Lung (tissue), 9 donors: ENCODE measurements at regions not wholly inside any gene's neighbourhood (a gene's known extent, or its start where the extent isn't known, plus 50 kb on each side); places are given as distances from the start of the nearest gene placed in this dataset.
"Not testable (repeated sequence)": the region's sequence is repeated elsewhere in the genome, so short reads cannot be mapped to it uniquely, and the experiment has no call there.

Source experiments
- ATAC-seq: fragments of 200-7000 bp; cut with Tn5 transposase; one replicate; pipeline ENCODE4 v1.9.1; 2020; ENCODE audit warnings: moderate number of reproducible peaks; ENCODE audit not compliant: insufficient read depth, low FRiP score
- DNase-seq, 3 donors: peaks; one replicate each; pipeline ENCODE4 v3.0.0-alpha.2; 2013 to 2017
- H3K27ac ChIP-seq, 2 donors: one replicate each; pipeline ENCODE4 v1.5.1; 2013; ENCODE audit warnings: mild to moderate bottlenecking in 2 of 2, moderate library complexity in 2 of 2, control low read depth in 1 of 2, inconsistent platforms in 1 of 2, low read depth in 1 of 2, low read length in 1 of 2
- H3K27me3 ChIP-seq, 3 donors: one replicate each; pipeline ENCODE4 v1.5.1; 2013; ENCODE audit warnings: low read length in 2 of 3; ENCODE audit not compliant: control insufficient read depth in 3 of 3, insufficient read depth in 3 of 3
- H3K36me3 ChIP-seq, 4 donors: one replicate each; pipeline ENCODE4 v1.5.1; 2013; ENCODE audit warnings: low read length in 4 of 4, mild to moderate bottlenecking in 1 of 4, moderate library complexity in 1 of 4; ENCODE audit not compliant: control insufficient read depth in 4 of 4, insufficient read depth in 4 of 4
- H3K4me1 ChIP-seq, 5 donors: one replicate each; pipeline ENCODE4 v1.5.1; 2013; ENCODE audit warnings: low read length in 5 of 5, mild to moderate bottlenecking in 2 of 5, moderate library complexity in 1 of 5; ENCODE audit not compliant: control insufficient read depth in 5 of 5, insufficient read depth in 5 of 5
- H3K4me3 ChIP-seq: one replicate; pipeline ENCODE4 v1.5.1; 2013; ENCODE audit warnings: mild to moderate bottlenecking, control low read depth, moderate library complexity
- H3K9ac ChIP-seq, 2 donors: one replicate each; pipeline ENCODE4 v1.5.1; 2013; ENCODE audit warnings: low read length in 2 of 2, control low read depth in 1 of 2; ENCODE audit not compliant: insufficient read depth in 1 of 2
- H3K9me3 ChIP-seq, 4 donors: one replicate each; pipeline ENCODE4 v1.5.1; 2013; ENCODE audit warnings: low read length in 3 of 4, mild to moderate bottlenecking in 1 of 4, moderate library complexity in 1 of 4; ENCODE audit not compliant: control insufficient read depth in 4 of 4, insufficient read depth in 3 of 4
- WGBS, 2 donors: extraction: QIAGEN DNeasy Blood & Tissue Kit; methylation state at CpG; one replicate each; pipeline ENCODE4 v1.1.7; 2013; 5-methylcytosine and 5-hydroxymethylcytosine counted together
- donor health status: Bipolar disorder and iron deficiency.
- donor health status: healthy.
- donor health status: DM: yes; HTN: yes; CAD: no.

DNA sequence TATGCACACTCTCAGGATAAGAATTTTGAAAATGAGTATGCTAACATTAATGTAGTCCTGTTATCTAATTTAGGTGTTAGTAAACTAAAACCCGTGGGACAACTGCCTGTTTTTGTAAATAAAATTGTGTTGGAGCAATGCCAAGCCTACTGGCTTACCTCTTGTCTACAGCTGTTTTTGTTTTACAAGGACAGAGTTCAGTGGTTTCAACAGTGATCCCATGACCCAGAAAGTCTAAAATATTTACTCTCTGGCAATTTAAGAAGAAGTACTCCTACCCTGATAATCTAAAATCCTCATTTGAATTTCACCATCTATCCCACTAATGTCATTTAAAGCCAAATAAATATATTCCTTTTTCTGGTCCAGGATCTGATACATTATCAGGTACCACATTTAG is 132.9 kb downstream of the SPIN4 start:
- no CpG with 5 or more reads among the region's 1 CpG for whole genome bisulfite sequencing, 2 donors
- H3K36me3 ChIP-seq = not testable (repeated sequence)

DNA sequence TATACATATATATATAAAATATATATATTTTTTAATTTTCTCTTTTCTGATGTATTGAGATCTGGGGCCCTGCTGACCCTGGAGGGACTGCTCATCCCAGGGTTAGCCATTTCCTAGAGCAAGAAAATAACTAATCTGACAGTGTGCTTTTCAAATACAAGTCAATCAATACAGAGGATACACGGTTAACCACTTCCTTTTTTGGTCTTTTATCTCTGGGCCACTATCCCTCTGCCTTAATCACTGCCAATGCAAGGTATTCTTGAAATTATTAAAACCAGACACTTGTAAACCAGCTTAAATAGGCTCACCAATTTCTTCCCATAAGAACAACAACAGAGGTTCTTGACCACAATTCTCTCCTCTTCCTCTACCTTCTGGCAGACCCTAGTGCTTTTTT is 133.6 kb downstream of the SPIN4 start:
- not testable (repeated sequence) for H3K4me1 ChIP-seq, H3K9me3 ChIP-seq, ATAC-seq, H3K9ac ChIP-seq, H3K27me3 ChIP-seq, H3K27ac ChIP-seq, H3K36me3 ChIP-seq, DNase-seq, H3K4me3 ChIP-seq
- WGBS, 2 donors = no CpG with 5 or more reads among the region's 1 CpG

More for the DNA sequence above, 132.9 kb downstream of the SPIN4 start:
- not testable (repeated sequence) for H3K4me1 ChIP-seq, H3K27ac ChIP-seq, H3K9ac ChIP-seq, DNase-seq, H3K4me3 ChIP-seq, ATAC-seq, H3K9me3 ChIP-seq, H3K27me3 ChIP-seq

DNA sequence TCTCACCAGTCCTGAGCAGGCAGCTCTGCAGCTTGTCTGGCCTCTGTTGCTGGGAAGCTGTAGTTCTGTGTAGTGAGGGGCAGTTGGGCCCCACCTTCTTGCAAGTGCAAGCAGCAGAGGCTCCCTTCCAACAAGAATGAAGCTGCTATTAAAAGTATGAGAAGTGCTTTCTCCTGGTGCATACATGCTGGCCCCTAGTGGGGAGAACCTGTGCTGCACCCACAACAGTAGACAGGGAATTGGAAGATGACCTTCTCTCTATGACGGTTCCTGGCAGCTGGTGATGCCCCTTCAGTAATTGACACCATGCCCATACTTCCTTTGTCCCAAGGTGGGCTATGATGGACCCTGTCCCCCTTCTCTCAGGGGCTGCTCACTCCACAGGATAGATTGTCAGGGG is 141.5 kb downstream of the SPIN4 start:
- H3K27me3 ChIP-seq, DNase-seq, H3K27ac ChIP-seq, H3K9me3 ChIP-seq, H3K36me3 ChIP-seq, H3K4me3 ChIP-seq, H3K9ac ChIP-seq, H3K4me1 ChIP-seq: not testable (repeated sequence)
- WGBS, 2 donors = no CpG with 5 or more reads among the region's 1 CpG
- peak; percentile 46 for ATAC-seq

DNA sequence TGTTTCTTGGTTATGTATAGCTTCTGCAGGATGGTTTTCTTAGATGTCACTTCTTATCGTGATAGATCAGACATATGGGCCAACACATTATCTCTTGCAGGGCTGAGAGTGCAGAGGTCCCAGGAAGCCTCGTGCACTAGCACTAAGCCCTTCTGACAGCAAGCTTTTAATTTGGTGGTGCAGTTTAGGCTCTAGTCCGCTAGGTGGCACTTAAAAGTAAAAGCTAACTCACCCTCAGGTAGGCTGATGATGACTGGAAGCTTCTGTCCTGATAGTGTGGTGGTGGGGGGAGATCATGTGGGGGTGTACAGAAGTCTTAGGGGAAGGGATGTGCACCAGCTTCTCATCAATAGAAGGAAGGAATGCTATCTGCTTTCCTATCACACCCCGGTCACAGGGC is 142.0 kb downstream of the SPIN4 start:
- DNase-seq, H3K9ac ChIP-seq, H3K4me3 ChIP-seq, H3K4me1 ChIP-seq, H3K27ac ChIP-seq, H3K36me3 ChIP-seq, H3K27me3 ChIP-seq, ATAC-seq, H3K9me3 ChIP-seq: not testable (repeated sequence)
- no CpG with 5 or more reads among the region's 4 CpGs for WGBS, 2 donors

DNA sequence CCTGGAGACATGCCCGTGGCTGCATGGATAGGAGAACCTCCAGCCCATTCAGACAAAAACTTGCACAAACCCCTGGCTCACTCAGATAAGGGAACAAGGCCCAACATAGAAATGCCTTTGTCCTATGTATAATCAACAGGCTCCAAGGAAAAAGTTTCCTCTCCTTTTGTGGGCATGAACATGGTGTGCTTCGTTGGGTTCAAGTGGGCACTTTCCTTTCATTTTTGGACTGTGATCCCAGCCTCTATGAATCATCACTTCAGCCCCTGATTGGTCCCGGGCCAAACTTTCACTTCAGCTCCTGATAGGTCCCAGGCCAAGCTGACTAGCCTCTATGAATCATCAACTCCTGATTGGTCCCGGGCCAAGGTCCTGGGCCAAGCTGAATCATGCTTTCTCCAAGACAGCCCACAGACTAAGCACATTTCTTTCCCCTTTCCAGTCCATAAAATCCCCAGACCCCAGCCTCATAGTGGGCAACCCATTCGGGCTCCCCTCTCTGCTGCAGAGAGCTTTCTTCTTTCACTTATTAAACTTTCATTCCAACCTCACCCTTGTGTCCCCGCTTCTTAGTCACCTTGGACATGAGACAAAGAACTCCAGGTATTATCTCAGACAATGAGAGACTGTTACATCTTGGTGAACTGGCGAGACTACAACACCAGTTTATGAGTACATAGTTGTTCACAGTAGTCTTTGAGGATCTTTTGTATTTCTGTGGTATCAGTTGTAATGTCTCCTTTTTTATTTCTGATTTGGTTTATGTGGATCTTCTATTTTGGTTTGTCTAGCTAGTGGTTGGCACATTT is 146.7 kb downstream of the SPIN4 start:
- peak; percentile 91 for ATAC-seq
- H3K4me1 ChIP-seq, H3K27ac ChIP-seq, H3K36me3 ChIP-seq, H3K9me3 ChIP-seq, H3K27me3 ChIP-seq, DNase-seq, H3K4me3 ChIP-seq, H3K9ac ChIP-seq: not testable (repeated sequence)
- WGBS, 2 donors = no CpG with 5 or more reads among the region's 7 CpGs

DNA sequence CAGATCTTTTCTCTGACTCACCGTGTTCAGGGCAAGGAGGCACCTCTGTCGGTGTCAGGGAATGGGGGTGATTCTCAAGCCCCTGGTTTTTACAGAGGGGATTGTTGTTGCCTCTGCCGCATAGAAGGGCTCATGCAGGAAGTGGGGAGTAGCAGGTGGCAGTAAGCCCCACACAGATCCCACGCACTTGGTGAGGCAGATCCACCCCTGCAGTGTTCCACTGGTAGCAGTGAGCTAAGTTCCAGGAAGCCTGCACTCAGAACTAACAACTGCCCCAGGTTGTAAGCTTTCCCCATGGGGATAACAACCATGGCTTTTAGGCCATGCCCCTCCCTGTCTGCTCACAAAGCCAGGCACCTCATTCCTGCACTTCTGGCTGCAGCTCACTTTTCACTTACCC is 149.1 kb downstream of the SPIN4 start:
- H3K4me3 ChIP-seq, H3K27me3 ChIP-seq, ATAC-seq, H3K27ac ChIP-seq, DNase-seq, H3K4me1 ChIP-seq, H3K9me3 ChIP-seq, H3K9ac ChIP-seq, H3K36me3 ChIP-seq: not testable (repeated sequence)
- whole genome bisulfite sequencing, 2 donors = no CpG with 5 or more reads among the region's 4 CpGs

DNA sequence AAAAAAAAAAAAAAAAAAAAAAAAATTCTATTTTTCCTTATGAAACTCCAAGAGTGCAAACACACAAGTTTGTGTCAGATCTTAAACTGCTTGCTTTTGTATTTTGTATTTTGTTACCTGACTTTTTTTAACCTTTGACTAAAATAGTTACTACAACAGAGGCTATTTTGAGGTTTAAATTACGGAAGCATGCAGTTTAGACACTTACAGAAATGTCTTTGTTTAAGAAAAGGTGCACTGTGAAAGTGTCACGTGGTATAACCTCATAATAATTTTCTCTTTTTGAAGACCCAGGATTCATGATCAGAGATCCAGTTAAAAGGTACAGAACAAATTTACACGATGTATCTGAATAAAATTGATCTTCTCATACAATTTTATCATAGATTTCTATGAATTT is 152.4 kb downstream of the SPIN4 start:
- not testable (repeated sequence) for H3K4me3 ChIP-seq, H3K4me1 ChIP-seq, H3K36me3 ChIP-seq, DNase-seq, H3K27ac ChIP-seq, H3K9me3 ChIP-seq, H3K27me3 ChIP-seq, ATAC-seq, H3K9ac ChIP-seq
- WGBS, 2 donors = no CpG with 5 or more reads among the region's 3 CpGs

DNA sequence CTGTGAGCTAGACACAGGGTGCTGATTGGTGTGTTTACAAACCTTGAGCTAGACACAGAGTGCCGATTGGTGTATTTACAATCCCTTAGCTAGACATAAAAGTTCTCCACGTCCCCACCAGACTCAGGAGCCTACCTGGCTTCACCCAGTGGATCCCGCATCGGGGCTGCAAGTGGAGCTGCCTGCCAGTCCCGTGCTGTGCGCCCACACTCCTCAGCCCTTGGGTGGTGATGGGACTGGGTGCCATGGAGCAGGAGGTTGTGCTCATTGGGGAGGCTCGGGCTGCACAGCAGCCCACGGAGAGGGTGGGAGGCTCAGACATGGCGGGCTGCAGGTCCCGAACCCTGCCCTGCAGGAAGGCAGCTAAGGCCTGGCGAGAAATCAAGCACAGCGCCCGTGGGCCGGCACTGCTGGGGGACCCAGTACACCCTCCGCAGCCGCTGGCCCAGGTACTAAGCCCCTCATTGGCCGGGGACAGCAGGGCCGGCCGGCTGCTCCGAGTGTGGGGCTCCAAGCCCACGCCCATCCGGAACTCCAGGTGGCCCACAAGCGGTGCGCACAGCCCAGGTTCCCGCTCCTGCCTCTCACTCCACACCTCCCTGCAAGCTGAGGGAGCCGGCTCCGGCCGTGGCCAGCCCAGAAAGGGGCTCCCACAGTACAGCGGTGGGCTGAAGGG is 158.6 kb downstream of the SPIN4 start:
- H3K9ac ChIP-seq, H3K4me3 ChIP-seq, H3K27me3 ChIP-seq, H3K36me3 ChIP-seq, H3K4me1 ChIP-seq, H3K9me3 ChIP-seq, ATAC-seq, H3K27ac ChIP-seq, DNase-seq: not testable (repeated sequence)
- 92 to 93% methylated on average over 17 to 29 of the region's 29 CpGs for WGBS, 2 donors
